ENCODE measurements at regions not wholly inside any gene's neighbourhood (a gene's known extent, or its start where the extent isn't known, plus 50 kb on each side); places are given as distances from the start of the nearest gene placed in this dataset.
"Not testable (repeated sequence)": the region's sequence is repeated elsewhere in the genome, so short reads cannot be mapped to it uniquely, and the experiment has no call there.

DNA sequence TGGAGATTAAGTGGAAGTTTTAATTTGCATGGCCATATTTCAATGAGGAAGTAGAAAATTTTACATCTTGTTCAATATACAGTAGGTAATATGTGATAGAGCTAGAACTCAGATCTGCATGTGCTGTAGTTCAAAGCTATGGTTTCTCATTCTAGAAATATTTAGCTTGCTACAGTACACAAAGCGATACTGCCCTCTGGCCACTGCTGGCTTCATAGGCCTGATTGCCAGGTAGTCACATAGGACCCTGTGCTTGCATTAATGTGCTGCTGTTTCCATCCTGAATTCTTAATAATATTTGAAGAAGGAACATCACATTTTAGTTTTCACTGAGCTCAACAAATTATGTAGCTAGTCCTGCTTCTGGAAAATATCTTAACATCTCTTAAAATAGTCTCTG is 87.0 kb downstream of the PLSCR2 start:
- H3K4me3 ChIP-seq (ENCODE audit: low read depth, low read length) = no peak overlapping the region
- TF ChIP-seq, protein P1, sequence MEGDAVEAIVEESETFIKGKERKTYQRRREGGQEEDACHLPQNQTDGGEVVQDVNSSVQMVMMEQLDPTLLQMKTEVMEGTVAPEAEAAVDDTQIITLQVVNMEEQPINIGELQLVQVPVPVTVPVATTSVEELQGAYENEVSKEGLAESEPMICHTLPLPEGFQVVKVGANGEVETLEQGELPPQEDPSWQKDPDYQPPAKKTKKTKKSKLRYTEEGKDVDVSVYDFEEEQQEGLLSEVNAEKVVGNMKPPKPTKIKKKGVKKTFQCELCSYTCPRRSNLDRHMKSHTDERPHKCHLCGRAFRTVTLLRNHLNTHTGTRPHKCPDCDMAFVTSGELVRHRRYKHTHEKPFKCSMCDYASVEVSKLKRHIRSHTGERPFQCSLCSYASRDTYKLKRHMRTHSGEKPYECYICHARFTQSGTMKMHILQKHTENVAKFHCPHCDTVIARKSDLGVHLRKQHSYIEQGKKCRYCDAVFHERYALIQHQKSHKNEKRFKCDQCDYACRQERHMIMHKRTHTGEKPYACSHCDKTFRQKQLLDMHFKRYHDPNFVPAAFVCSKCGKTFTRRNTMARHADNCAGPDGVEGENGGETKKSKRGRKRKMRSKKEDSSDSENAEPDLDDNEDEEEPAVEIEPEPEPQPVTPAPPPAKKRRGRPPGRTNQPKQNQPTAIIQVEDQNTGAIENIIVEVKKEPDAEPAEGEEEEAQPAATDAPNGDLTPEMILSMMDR (IDR thresholded peaks at IDR 0.05; ENCODE audit: low read depth, low read length) = no peak

DNA sequence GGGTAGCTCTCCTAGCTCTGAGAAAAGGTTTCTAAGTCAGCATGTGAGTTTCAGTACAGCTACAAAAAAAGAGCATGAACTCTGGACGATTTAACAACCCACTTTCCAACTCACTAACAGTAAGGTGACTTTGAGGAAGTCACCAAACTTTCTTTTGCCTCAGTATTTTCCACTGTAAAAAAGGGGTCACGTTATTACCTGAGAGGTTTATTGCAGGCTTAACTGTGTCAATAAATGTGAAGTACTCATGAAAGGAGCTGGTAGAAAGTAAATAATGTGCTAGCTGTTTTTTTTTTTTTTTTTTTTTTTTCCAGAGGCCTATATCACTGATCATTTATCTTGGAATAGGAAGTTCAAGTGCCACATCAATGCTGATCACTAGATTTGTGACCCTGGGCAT is 89.3 kb downstream of the PLSCR2 start:
- TF ChIP-seq, protein P1 (IDR thresholded peaks at IDR 0.05; ENCODE audit: low read depth, low read length) = no peak
- no peak overlapping the region for H3K4me3 ChIP-seq (ENCODE audit: low read depth, low read length)

DNA sequence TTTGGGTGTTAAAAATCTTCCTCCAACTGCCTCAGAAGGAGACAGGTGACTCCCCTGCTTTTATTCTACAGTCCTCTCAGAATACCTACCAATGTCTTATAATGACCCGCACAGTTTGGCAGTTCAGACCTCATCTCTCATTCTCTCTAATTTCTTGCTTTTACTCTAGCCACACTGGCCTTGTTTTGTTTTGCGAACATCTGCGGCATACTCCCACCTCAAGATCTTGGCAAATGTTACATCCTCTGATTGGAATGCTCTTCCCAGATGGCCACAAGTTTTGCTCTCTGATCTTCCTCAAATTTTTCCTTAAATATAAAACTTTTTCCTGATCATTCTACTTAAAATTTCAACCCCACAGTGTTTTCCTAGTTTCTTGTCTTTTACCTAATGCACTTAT is 94.1 kb downstream of the PLSCR2 start:
- TF ChIP-seq, protein P1 (IDR thresholded peaks at IDR 0.05; ENCODE audit: low read depth, low read length) = no peak
- no peak overlapping the region for H3K4me3 ChIP-seq (ENCODE audit: low read depth, low read length)

DNA sequence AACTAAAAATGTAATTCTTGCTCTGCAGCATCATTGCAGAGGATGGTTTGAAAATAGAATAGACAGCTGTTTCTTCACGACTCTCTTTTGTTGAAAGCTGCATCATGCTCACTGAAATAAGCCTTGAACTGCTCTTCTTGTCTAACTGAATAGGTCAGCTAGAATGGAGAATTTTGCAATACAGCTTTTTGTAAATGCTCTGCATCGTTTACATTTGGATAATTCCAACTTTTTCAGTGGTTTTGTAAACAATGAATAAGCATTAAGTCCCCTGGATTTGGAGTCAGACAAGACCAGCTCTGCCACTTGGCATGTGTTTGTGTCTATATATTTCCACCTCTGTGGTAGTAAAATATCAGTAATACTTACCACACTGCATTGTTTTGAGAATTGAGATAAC is 95.2 kb downstream of the PLSCR2 start:
- TF ChIP-seq, protein P1 (IDR thresholded peaks at IDR 0.05; ENCODE audit: low read depth, low read length) = no peak
- H3K4me3 ChIP-seq (ENCODE audit: low read depth, low read length) = no peak overlapping the region

DNA sequence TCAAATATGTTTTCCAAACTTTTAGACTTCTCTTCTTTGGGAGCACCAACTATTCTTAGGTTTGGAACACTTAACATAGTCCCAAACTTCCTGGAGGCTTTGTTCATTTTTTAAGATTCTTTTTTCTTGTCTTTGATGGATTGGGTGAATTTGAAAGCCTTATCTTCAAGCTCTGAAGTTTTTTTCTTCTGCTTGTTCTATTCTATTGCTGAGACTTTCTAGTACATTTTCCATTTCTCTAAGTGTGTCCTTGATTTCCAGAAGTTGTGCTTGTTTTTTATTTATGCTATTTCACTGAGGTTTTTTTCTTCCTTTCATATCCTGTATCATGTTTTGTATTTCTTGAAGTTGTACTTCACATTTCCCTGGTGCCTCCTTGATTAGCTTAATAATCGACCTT is 97.5 kb downstream of the PLSCR2 start:
- TF ChIP-seq, protein P1 (IDR thresholded peaks at IDR 0.05; ENCODE audit: low read depth, low read length) = no peak

DNA sequence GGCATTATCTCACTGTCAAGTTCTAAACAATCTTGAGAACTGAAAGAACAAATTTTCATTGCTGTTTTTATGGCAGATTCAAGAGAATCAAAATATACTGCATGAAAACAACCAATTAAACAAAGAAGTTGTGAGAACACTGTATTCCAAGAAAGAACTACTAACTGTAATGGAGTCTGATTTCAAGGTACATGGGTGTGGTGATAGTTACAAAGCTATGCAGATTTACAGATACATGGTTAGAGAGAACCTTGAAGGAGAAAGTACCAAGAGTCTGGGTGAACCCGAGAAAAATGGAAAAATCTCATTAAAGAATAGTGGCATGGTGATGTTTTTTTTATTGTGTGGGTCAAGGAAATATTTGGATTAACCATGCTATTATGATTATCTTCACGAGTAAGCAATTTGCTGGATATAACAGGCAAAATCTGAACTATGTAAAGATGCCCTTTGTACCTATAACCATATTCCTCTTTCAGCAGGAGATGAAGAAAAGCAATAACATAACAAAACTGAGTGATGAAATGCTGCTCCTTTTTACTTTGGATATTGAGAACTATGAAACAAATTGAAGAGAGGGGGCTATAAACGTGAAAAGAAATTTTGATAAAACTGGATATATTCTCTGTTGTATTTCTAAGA is 100.4 kb downstream of the PLSCR2 start:
- TF ChIP-seq, protein P1 (IDR thresholded peaks at IDR 0.05; ENCODE audit: low read depth, low read length) = no peak
- H3K4me3 ChIP-seq (ENCODE audit: low read depth, low read length) = no peak overlapping the region

More for the DNA sequence above, 97.5 kb downstream of the PLSCR2 start:
- H3K4me3 ChIP-seq (ENCODE audit: low read depth, low read length) = no peak overlapping the region

DNA sequence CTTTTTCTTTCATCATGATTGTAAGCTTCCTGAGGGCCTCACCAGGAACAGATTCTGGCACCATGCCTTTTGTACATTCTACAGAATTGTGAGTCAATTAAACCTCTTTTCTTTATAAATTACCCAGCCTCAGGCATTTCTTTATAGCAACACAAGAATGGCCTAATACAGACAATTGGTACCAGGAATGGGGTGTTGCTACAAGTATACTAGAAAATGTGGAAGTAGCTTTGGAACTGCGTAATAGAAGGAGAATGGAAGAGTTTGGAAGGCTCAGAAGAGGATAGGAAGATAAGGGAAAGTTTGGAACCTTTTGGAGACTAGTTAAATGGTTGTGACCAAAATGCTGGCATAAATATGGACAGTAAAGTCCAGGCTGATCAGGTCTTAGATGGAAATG is 108.9 kb upstream of the PLSCR4 start:
- no peak overlapping the region for H3K4me3 ChIP-seq (ENCODE audit: low read depth, low read length)
- TF ChIP-seq, protein P1 (IDR thresholded peaks at IDR 0.05; ENCODE audit: low read depth, low read length) = no peak

DNA sequence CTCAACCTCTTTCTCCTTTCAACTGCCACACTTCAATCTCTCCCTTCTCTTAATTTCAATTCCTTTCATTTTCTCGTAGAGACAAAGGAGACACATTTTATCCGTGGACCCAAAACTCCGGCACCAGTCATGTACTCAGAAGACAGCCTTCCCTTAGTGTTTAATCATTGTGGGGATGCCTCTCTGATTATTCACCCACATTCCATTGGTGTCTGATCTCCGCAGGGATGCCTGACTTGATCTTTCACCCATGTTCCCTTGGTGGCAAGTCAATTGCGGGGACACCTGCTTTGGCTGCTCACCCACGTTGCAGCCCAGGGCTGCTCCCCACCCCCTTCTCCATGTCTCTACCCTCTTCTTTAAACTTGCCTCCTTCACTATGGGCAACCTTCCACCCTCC is 103.5 kb upstream of the PLSCR4 start:
- not testable (repeated sequence) for H3K4me3 ChIP-seq (ENCODE audit: low read depth, low read length)

Data from WI38 (cell line).